ENCODE measurements at regions not wholly inside any gene's neighbourhood (a gene's known extent, or its start where the extent isn't known, plus 50 kb on each side); places are given as distances from the start of the nearest gene placed in this dataset.

- H3K9me2 ChIP-seq (replicated peaks; ENCODE audit: insufficient read depth), result no peaks in the 10 kb centered on the region
- 92% methylated on average over 2 of the region's 2 CpGs for WGBS (ENCODE audit: low lambda C conversion rate, missing lambda C conversion rate)
Measured at GRCh38 chr12:97387844-97388243, 74.8 kb upstream of the RMST start.

GRCh38 chr12:97394657-97395056 lies 67.9 kb upstream of the RMST start:
- H3K27ac ChIP-seq, result no peak overlapping the region
- H3K79me2 ChIP-seq, result no peaks in the 10 kb centered on the region
- H3K4me2 ChIP-seq, result no peak overlapping the region
- H3K4me3 ChIP-seq, result no peak overlapping the region
- no peaks in the 10 kb centered on the region for H4K20me1 ChIP-seq (ENCODE audit: insufficient read depth, poor library complexity, severe bottlenecking)
- DNase-seq (ENCODE audit: low spot score), result no peak
- TF ChIP-seq CTCF (IDR thresholded peaks at IDR 0.05; ENCODE audit: poor library complexity) (no peak), EZH2phosphoT487 (IDR thresholded peaks at IDR 0.05; ENCODE audit: low read depth, severe bottlenecking, unreplicated experiment) (no peak), EZH2 (IDR thresholded peaks at IDR 0.05; ENCODE audit: borderline replicate concordance) (no peak)
- 73% methylated on average over 3 of the region's 3 CpGs for WGBS (ENCODE audit: low lambda C conversion rate, missing lambda C conversion rate)
- no peaks in the 10 kb centered on the region for H3K36me3 ChIP-seq (replicated peaks; ENCODE audit: insufficient read depth, low read depth)
- H3K9me2 ChIP-seq (replicated peaks; ENCODE audit: insufficient read depth), result no peaks in the 10 kb centered on the region
- no peaks in the 10 kb centered on the region for H3K27me3 ChIP-seq
- H3K4me1 ChIP-seq (ENCODE audit: insufficient read depth), result no peaks in the 10 kb centered on the region
- H3K9me3 ChIP-seq (ENCODE audit: low read depth), result no peaks in the 10 kb centered on the region
- H2AFZ ChIP-seq, result no peak overlapping the region

More at GRCh38 chr12:97387844-97388243, 74.8 kb upstream of the RMST start:
- DNase-seq (ENCODE audit: low spot score), result no peak
- H4K20me1 ChIP-seq (ENCODE audit: insufficient read depth, poor library complexity, severe bottlenecking), result no peaks in the 10 kb centered on the region
- no peak overlapping the region for H3K4me2 ChIP-seq
- H3K27me3 ChIP-seq, result no peaks in the 10 kb centered on the region
- no peak overlapping the region for H3K27ac ChIP-seq
- no peak overlapping the region for H3K4me3 ChIP-seq
- H3K36me3 ChIP-seq (replicated peaks; ENCODE audit: insufficient read depth, low read depth), result no peaks in the 10 kb centered on the region
- H3K9me3 ChIP-seq (ENCODE audit: low read depth), result no peaks in the 10 kb centered on the region
- TF ChIP-seq EZH2 (IDR thresholded peaks at IDR 0.05; ENCODE audit: borderline replicate concordance), result no peak
- TF ChIP-seq CTCF (IDR thresholded peaks at IDR 0.05; ENCODE audit: poor library complexity), result no peak
- TF ChIP-seq EZH2phosphoT487 (IDR thresholded peaks at IDR 0.05; ENCODE audit: low read depth, severe bottlenecking, unreplicated experiment), result no peak
- no peaks in the 10 kb centered on the region for H3K79me2 ChIP-seq
- no peak overlapping the region for H2AFZ ChIP-seq
- H3K4me1 ChIP-seq (ENCODE audit: insufficient read depth), result peaks cover 7% of the 10 kb centered on the region

- no peak for TF ChIP-seq CTCF (IDR thresholded peaks at IDR 0.05; ENCODE audit: poor library complexity)
- TF ChIP-seq EZH2 (IDR thresholded peaks at IDR 0.05; ENCODE audit: borderline replicate concordance), result no peak
- TF ChIP-seq EZH2phosphoT487 (IDR thresholded peaks at IDR 0.05; ENCODE audit: low read depth, severe bottlenecking, unreplicated experiment), result no peak
- Histone ChIP-seq H2AFZ (no peak overlapping the region), H3K36me3 (replicated peaks; ENCODE audit: insufficient read depth, low read depth) (no peaks in the 10 kb centered on the region), H3K4me3 (no peak overlapping the region), H3K79me2 (no peaks in the 10 kb centered on the region), H3K4me1 (ENCODE audit: insufficient read depth) (no peaks in the 10 kb centered on the region), H3K27ac (no peak overlapping the region), H3K9me3 (ENCODE audit: low read depth) (no peaks in the 10 kb centered on the region), H3K4me2 (no peak overlapping the region), H4K20me1 (ENCODE audit: insufficient read depth, poor library complexity, severe bottlenecking) (no peaks in the 10 kb centered on the region), H3K9me2 (replicated peaks; ENCODE audit: insufficient read depth) (no peaks in the 10 kb centered on the region), H3K27me3 (no peaks in the 10 kb centered on the region)
- no peak for DNase-seq (ENCODE audit: low spot score)
- WGBS (ENCODE audit: low lambda C conversion rate, missing lambda C conversion rate), result 29% methylated on average over 4 of the region's 4 CpGs
Measured at GRCh38 chr12:97397008-97397407, 65.6 kb upstream of the RMST start.

- no peak overlapping the region for H3K27ac ChIP-seq
- 53% methylated on average over 4 of the region's 4 CpGs for WGBS (ENCODE audit: low lambda C conversion rate, missing lambda C conversion rate)
Measured at GRCh38 chr12:97398704-97399103, 63.9 kb upstream of the RMST start.

More at GRCh38 chr12:97398704-97399103, 63.9 kb upstream of the RMST start:
- Histone ChIP-seq H4K20me1 (ENCODE audit: insufficient read depth, poor library complexity, severe bottlenecking) (no peaks in the 10 kb centered on the region), H2AFZ (no peak overlapping the region), H3K36me3 (replicated peaks; ENCODE audit: insufficient read depth, low read depth) (no peaks in the 10 kb centered on the region), H3K79me2 (no peaks in the 10 kb centered on the region), H3K4me1 (ENCODE audit: insufficient read depth) (no peaks in the 10 kb centered on the region), H3K27me3 (no peaks in the 10 kb centered on the region), H3K9me2 (replicated peaks; ENCODE audit: insufficient read depth) (no peaks in the 10 kb centered on the region), H3K4me2 (peak overlapping the region; percentile 16), H3K4me3 (no peak overlapping the region), H3K9me3 (ENCODE audit: low read depth) (no peaks in the 10 kb centered on the region)
- TF ChIP-seq EZH2 (IDR thresholded peaks at IDR 0.05; ENCODE audit: borderline replicate concordance) (no peak), EZH2phosphoT487 (IDR thresholded peaks at IDR 0.05; ENCODE audit: low read depth, severe bottlenecking, unreplicated experiment) (no peak), CTCF (IDR thresholded peaks at IDR 0.05; ENCODE audit: poor library complexity) (no peak)
- no peak for DNase-seq (ENCODE audit: low spot score)
